Loucy (cell line): ENCODE measurements at regions not wholly inside any gene's neighbourhood (a gene's known extent, or its start where the extent isn't known, plus 50 kb on each side); places are given as distances from the start of the nearest gene placed in this dataset.

Experiments
- CTCF ChIP-seq: fragments of 200-600 bp; sonication (generic); conservative IDR thresholded peaks from 2 replicates; pipeline ENCODE4 v1.5.1; 2014; ENCODE audit warnings: mild to moderate bottlenecking, antibody characterized with exemption, low read length
- EZH2phosphoT487 ChIP-seq: fragments of 200-600 bp; IDR thresholded peaks from 2 replicates; pipeline ENCODE4 v1.6.1; 2018; ENCODE audit warnings: antibody characterized with exemption, mild to moderate bottlenecking, moderate library complexity, borderline replicate concordance

DNA sequence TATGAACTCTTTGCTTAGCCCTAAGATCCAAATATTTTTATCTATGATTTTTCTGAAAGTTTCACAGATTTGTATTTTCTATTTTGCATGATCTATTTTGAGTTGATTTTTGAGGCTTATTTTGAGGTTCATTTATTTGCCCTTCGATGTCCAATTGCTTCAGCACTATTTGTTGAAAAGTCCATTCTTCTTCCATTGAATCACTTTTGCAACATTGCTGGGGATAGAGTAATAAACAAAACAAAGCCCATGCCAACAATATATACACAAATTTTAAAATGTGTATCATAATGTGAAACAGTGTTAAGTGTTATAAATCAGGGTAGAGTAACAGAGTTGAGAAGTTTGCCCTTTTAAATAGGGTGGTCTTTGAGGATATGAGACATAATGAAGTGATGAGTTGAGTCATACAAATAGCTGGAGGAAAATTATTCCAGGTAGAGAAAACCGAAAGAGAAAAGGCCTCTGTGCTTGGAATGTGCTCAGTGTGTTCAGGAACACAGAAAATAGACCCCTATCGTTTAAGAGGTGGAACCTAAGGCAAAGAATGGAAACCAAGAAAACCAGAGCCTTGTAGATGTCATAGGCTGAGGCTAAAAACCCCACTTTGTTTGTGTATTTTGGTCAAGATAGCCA is 172.7 kb upstream of the NR5A2 start:
- TF ChIP-seq CTCF = no peak
- TF ChIP-seq EZH2phosphoT487 = no peak
